ENCODE measurements at regions not wholly inside any gene's neighbourhood (a gene's known extent, or its start where the extent isn't known, plus 50 kb on each side); places are given as distances from the start of the nearest gene placed in this dataset.

- TF ChIP-seq REST (IDR thresholded peaks at IDR 0.05; ENCODE audit: low read depth): no peak
- no peak for TF ChIP-seq YY1 (IDR thresholded peaks at IDR 0.05; ENCODE audit: low read depth)
- TF ChIP-seq ZBTB7A (IDR thresholded peaks at IDR 0.05; ENCODE audit: low read depth): no peak
- TF ChIP-seq, protein P1, sequence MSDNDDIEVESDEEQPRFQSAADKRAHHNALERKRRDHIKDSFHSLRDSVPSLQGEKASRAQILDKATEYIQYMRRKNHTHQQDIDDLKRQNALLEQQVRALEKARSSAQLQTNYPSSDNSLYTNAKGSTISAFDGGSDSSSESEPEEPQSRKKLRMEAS (IDR thresholded peaks at IDR 0.05): no peak
- TF ChIP-seq EP300 (IDR thresholded peaks at IDR 0.05; ENCODE audit: borderline replicate concordance): no peak
- no peak for TF ChIP-seq USF1 (IDR thresholded peaks at IDR 0.05)
Measured at GRCh38 chr2:7697052-7697451, 779.8 kb downstream of the RNF144A start.

DNA sequence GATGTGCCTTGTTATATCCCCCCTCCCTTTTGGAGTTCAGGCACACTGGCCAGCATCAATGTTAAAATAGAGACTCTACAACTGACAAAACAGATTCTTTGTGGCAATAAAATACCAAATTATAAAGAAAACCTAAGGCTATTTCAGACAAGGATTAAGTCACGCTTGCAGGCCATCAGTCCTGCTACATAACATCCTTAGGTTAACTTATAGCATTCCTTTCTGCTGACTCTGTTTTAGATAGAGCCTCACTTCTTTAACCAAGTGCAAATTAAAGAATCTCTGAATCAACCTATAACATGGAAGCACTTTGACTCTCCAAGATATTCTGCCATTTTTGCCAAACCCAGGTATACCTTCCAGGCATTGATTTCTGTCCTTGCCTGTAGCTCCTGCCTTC lies 784.6 kb downstream of the RNF144A start:
- no peak for TF ChIP-seq FOXM1 (IDR thresholded peaks at IDR 0.05; ENCODE audit: borderline replicate concordance, low read depth)
- TF ChIP-seq, protein P1 (IDR thresholded peaks at IDR 0.05): no peak
- TF ChIP-seq REST (IDR thresholded peaks at IDR 0.05; ENCODE audit: low read depth): no peak
- no peak for TF ChIP-seq TCF12 (IDR thresholded peaks at IDR 0.05; ENCODE audit: low read depth)
- TF ChIP-seq EP300 (IDR thresholded peaks at IDR 0.05; ENCODE audit: borderline replicate concordance): no peak
- TF ChIP-seq EGR1 (IDR thresholded peaks at IDR 0.05): no peak
- no peak for TF ChIP-seq YY1 (IDR thresholded peaks at IDR 0.05; ENCODE audit: low read depth)
- TF ChIP-seq CREB1 (IDR thresholded peaks at IDR 0.05; ENCODE audit: low read depth): no peak
- no peak for TF ChIP-seq NFIC (IDR thresholded peaks at IDR 0.05)
- TF ChIP-seq RAD21 (IDR thresholded peaks at IDR 0.05; ENCODE audit: low read depth): no peak
- no peak for TF ChIP-seq USF1 (IDR thresholded peaks at IDR 0.05)
- no peak for TF ChIP-seq TAF1 (IDR thresholded peaks at IDR 0.05; ENCODE audit: low read depth)
- TF ChIP-seq TEAD4 (IDR thresholded peaks at IDR 0.05): no peak
- TF ChIP-seq CEBPB (IDR thresholded peaks at IDR 0.05): no peak
- no peak for TF ChIP-seq ZBTB7A (IDR thresholded peaks at IDR 0.05; ENCODE audit: low read depth)

DNA sequence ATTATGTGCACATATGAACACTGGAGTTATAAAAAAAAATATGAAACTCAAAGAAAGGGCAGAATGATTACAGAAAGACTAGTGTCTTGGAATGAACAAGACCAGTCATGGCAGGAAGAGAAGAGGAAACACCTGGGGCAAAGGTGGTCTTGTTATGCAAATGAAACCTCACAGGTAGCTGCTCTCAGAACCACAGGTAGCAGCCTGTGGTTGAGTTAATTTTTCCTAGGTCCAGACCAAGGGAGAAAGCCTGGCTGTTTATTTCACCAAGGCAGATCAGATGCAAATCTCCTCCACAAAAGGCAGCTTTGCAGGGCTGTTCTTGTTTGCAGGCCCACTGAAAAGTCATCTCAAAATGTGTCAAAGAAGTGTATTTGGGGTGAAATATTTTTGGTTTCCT lies 785.8 kb downstream of the RNF144A start:
- TF ChIP-seq TCF12 (IDR thresholded peaks at IDR 0.05; ENCODE audit: low read depth) (no peak), NFIC (IDR thresholded peaks at IDR 0.05) (no peak), REST (IDR thresholded peaks at IDR 0.05; ENCODE audit: low read depth) (no peak), ZBTB7A (IDR thresholded peaks at IDR 0.05; ENCODE audit: low read depth) (no peak), FOXM1 (IDR thresholded peaks at IDR 0.05; ENCODE audit: borderline replicate concordance, low read depth) (no peak), CREB1 (IDR thresholded peaks at IDR 0.05; ENCODE audit: low read depth) (no peak), TEAD4 (IDR thresholded peaks at IDR 0.05) (no peak), EP300 (IDR thresholded peaks at IDR 0.05; ENCODE audit: borderline replicate concordance) (no peak), RAD21 (IDR thresholded peaks at IDR 0.05; ENCODE audit: low read depth) (no peak), YY1 (IDR thresholded peaks at IDR 0.05; ENCODE audit: low read depth) (no peak), CEBPB (IDR thresholded peaks at IDR 0.05) (no peak), USF1 (IDR thresholded peaks at IDR 0.05) (no peak), EGR1 (IDR thresholded peaks at IDR 0.05) (no peak), TAF1 (IDR thresholded peaks at IDR 0.05; ENCODE audit: low read depth) (no peak)
- TF ChIP-seq, protein P1 (IDR thresholded peaks at IDR 0.05): no peak

GRCh38 chr2:7703543-7704144 lies 786.4 kb downstream of the RNF144A start:
- no peak for TF ChIP-seq TCF12 (IDR thresholded peaks at IDR 0.05; ENCODE audit: low read depth)
- no peak for TF ChIP-seq YY1 (IDR thresholded peaks at IDR 0.05; ENCODE audit: low read depth)
- no peak for TF ChIP-seq TEAD4 (IDR thresholded peaks at IDR 0.05)
- no peak for TF ChIP-seq EP300 (IDR thresholded peaks at IDR 0.05; ENCODE audit: borderline replicate concordance)
- no peak for TF ChIP-seq CREB1 (IDR thresholded peaks at IDR 0.05; ENCODE audit: low read depth)
- TF ChIP-seq NFIC (IDR thresholded peaks at IDR 0.05): no peak
- TF ChIP-seq EGR1 (IDR thresholded peaks at IDR 0.05): no peak
- no peak for TF ChIP-seq REST (IDR thresholded peaks at IDR 0.05; ENCODE audit: low read depth)
- no peak for TF ChIP-seq RAD21 (IDR thresholded peaks at IDR 0.05; ENCODE audit: low read depth)
- TF ChIP-seq CEBPB (IDR thresholded peaks at IDR 0.05): no peak
- TF ChIP-seq, protein P1 (IDR thresholded peaks at IDR 0.05): no peak
